Renal cortex interstitium (tissue), 11 donors: ENCODE measurements at regions not wholly inside any gene's neighbourhood (a gene's known extent, or its start where the extent isn't known, plus 50 kb on each side); places are given as distances from the start of the nearest gene placed in this dataset.
A peak's percentile ranks its signal among the peaks of the same experiment; 100 is the strongest.

Experiments
- DNase-seq, 11 donors: peaks; one replicate each; pipeline ENCODE4 v3.0.0-alpha.2; 2013; ENCODE audit warnings: low read depth in 9 of 11, low spot score in 4 of 11; ENCODE audit errors: extremely low read depth in 1 of 11

- DNase-seq, result no peak
Measured at GRCh38 chr2:180161415-180161814, 154.3 kb upstream of the CWC22 start.

GRCh38 chr2:180159921-180160320 lies 152.8 kb upstream of the CWC22 start:
- no peak for DNase-seq

GRCh38 chr2:180158961-180159360 lies 151.9 kb upstream of the CWC22 start:
- no peak for DNase-seq

GRCh38 chr2:180156651-180157050 lies 149.6 kb upstream of the CWC22 start:
- DNase-seq, result no peak

- no peak for DNase-seq
Measured at GRCh38 chr2:180150606-180151005, 143.5 kb upstream of the CWC22 start.

GRCh38 chr2:180146541-180146940 lies 139.4 kb upstream of the CWC22 start:
- no peak for DNase-seq

GRCh38 chr2:180146114-180146513 lies 139.0 kb upstream of the CWC22 start:
- no peak for DNase-seq

GRCh38 chr2:180145163-180145562 lies 138.1 kb upstream of the CWC22 start:
- DNase-seq, result no peak

- no peak for DNase-seq
Measured at GRCh38 chr2:180144338-180144813, 137.3 kb upstream of the CWC22 start.

GRCh38 chr2:180143633-180144337 lies 136.7 kb upstream of the CWC22 start:
- DNase-seq, result no peak

- no peak for DNase-seq
Measured at GRCh38 chr2:180141600-180141999, 134.5 kb upstream of the CWC22 start.

- no peak for DNase-seq
Measured at GRCh38 chr2:180133736-180134135, 126.6 kb upstream of the CWC22 start.

- DNase-seq, result no peak
Measured at GRCh38 chr2:180130403-180130802, 123.3 kb upstream of the CWC22 start.

GRCh38 chr2:180128861-180129260 lies 121.8 kb upstream of the CWC22 start:
- no peak for DNase-seq

- peak; percentile 57 to 84 (median 72) for DNase-seq
Measured at GRCh38 chr2:180125245-180125962, 118.3 kb upstream of the CWC22 start.

GRCh38 chr2:180124273-180125139 lies 117.4 kb upstream of the CWC22 start:
- DNase-seq, result peak; percentile 36 to 65 (median 53)

- DNase-seq, result no peak
Measured at GRCh38 chr2:180122874-180123273, 115.8 kb upstream of the CWC22 start.

- DNase-seq, result no peak
Measured at GRCh38 chr2:180115675-180116074, 108.6 kb upstream of the CWC22 start.

- DNase-seq, result no peak
Measured at GRCh38 chr2:180115269-180115668, 108.2 kb upstream of the CWC22 start.

GRCh38 chr2:180111901-180112300 lies 104.8 kb upstream of the CWC22 start:
- no peak for DNase-seq
